Activated T-cell treated with anti-CD3 and anti-CD28 coated beads for 24 hours (primary cell): ENCODE measurements at regions not wholly inside any gene's neighbourhood (a gene's known extent, or its start where the extent isn't known, plus 50 kb on each side); places are given as distances from the start of the nearest gene placed in this dataset.
"Not testable (repeated sequence)": the region's sequence is repeated elsewhere in the genome, so short reads cannot be mapped to it uniquely, and the experiment has no call there.

Source experiments
- DNase-seq: peaks from one replicate; pipeline ENCODE4 v3.0.0-alpha.2; 2020; ENCODE audit warnings: low read depth

DNA sequence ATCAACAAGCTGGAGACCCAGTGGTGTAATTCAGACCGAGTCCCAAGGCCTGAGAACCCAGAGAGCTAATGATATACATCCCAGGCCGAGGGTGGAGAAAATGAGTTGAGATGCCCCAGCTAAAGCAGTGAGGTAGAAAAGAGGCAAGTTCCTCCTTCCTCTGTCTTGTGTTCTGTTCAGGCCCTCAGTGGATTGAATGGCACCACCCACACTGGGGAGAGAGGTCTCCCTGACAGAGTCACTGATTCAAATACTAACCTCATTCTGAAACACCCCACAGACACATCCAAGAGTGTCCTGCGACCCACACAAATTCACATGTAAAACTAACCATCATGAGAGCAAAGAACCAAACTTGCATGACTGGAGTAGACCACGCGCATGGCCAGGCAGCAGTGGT is 215.3 kb downstream of the ANAPC1 start:
- no peak for DNase-seq

- DNase-seq = no peak
These were observed 213.9 kb downstream of the ANAPC1 start for GRCh38 chr2:111669928-111670695.

DNA sequence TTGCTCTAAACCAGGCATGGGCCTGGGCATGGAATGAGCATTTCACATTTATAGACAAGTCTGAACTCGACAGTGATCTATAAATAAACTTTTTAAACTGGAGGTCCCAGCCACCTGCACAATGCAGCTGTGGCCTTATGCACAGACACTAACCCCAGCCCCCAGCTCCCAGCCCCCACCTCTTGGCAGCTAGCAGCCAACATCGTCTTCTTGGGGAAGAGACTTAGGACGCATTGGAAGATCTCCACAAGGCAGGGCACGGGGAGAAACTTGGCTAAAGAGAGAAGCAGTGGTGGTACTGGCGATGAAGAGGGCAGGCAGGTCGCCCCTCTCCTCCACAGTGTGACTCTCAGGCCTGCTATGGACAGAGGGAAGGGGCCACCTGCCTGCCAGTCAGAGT is 213.2 kb downstream of the ANAPC1 start:
- DNase-seq = no peak

- DNase-seq = no peak
These were observed 212.4 kb downstream of the ANAPC1 start for GRCh38 chr2:111671426-111672150.

- DNase-seq = not testable (repeated sequence)
These were observed 211.4 kb downstream of the ANAPC1 start for GRCh38 chr2:111672641-111673040.

- no peak for DNase-seq
These were observed 210.5 kb downstream of the ANAPC1 start for GRCh38 chr2:111673526-111673925.

DNA sequence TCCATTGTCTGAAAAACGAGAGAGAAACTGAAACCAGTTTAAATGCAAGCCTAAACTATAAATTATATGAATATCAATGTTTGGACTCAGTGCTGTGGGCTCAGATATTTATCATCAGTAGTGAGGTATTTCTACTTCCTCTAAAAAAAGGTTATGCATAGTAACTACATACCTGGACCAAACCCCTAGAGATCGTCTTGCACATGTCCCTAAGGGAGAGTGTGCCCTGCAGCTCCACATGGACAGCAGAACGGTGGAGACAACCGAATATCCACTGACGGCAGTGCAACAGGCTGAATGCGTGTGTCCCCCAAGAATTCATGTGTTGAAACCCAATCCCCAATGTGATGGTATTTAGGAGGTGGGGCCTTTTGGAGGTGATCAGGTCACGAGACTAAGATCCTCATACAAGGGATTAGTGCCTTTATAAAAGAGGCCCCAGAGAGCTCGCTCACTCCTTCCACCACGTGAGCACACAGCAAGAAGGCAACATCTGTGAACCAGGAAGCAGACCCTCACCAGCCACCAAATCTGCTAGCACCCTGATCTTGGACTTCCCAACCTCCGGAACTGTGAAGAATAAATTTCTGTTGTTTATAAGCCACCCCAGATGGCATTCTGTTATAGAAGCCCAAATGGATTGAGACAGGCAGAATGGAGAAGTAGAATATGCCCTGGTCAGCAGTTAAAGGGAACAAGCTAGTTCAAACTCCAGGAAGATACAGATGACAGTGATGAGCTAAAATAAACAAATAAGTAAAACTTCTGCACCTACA is 208.4 kb downstream of the ANAPC1 start:
- no peak for DNase-seq

GRCh38 chr2:111676291-111676822 is 207.6 kb downstream of the ANAPC1 start:
- DNase-seq = no peak

- no peak for DNase-seq
These were observed 205.8 kb downstream of the ANAPC1 start for GRCh38 chr2:111678161-111678560.

DNA sequence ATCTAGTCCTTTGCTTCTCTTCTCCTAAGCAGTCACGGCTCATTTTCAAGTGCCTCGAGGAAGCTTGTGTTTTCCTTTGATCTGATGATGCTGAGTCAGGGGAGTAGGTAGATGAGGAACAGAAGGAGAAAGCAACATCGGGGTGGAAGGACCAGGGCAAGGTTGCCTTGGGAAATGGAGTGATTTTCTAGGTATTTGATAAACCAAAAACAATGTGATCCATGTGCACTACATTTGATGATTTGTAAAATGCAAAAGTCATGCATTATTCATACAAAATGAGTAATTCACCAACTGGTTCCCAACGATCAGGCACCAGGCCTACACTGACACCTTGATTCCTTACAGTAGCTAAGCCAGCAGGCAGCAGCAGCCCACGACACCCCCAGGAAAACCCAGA is 205.3 kb downstream of the ANAPC1 start:
- no peak for DNase-seq

DNA sequence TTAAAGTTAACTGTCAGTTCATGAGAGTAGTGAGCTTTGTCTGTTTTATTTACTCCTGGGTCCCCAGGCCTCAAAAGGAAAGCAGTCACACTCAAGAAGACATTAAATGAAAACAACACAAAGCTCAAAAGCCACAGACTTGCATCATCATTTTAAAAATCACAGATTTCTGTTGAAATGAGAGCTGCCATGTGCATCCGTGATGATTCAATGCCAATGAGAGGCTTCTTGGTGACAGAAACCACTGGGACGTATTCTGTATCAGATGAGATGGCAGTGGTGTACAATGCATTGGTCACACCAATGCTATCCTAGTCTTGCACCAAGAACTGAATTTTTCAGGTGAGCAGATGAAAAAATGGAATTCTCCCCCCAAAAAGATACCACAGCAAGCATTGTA is 204.8 kb downstream of the ANAPC1 start:
- DNase-seq = no peak

DNA sequence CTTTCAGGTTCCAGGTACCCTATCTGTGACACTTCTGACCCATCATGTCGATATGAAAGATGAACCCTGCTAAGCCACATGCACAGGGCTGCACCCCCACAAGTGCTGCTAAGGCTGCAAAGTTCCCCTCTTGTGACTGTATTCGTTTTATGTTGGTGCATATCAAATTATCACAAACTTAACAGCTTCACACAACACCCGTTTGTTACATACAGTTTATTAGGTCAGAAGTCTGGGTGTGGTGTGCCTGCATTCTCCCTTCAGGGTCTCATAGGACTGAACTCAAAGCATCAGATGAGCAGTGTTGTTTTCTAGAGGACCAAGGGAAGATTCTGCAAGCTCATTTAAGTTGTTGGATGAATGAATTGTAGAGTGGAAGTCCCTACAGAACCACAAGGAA is 199.4 kb downstream of the ANAPC1 start:
- no peak for DNase-seq

DNA sequence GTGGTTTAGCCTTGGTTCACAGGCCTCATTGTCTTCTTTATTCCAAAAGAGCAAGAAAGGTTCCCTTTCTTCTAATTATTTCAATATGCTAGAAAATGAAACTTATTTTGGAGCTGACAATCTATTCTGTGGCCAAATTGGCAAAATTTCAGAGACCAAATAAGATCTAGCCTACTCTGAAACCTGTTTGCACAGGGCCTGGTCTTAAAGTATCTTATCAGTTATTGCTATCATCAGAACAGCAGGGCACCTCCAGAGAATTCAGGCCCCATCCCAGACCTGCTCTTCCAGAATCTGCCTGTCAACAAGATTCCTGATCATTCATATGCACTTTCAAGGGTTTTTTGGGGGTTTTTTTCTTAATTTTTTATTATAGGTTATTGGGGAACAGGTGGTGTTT is 198.7 kb downstream of the ANAPC1 start:
- no peak for DNase-seq

- DNase-seq = no peak
These were observed 197.0 kb downstream of the ANAPC1 start for GRCh38 chr2:111686994-111687393.

- no peak for DNase-seq
These were observed 196.1 kb downstream of the ANAPC1 start for GRCh38 chr2:111687911-111688310.

GRCh38 chr2:111688482-111688881 is 195.5 kb downstream of the ANAPC1 start:
- no peak for DNase-seq

DNA sequence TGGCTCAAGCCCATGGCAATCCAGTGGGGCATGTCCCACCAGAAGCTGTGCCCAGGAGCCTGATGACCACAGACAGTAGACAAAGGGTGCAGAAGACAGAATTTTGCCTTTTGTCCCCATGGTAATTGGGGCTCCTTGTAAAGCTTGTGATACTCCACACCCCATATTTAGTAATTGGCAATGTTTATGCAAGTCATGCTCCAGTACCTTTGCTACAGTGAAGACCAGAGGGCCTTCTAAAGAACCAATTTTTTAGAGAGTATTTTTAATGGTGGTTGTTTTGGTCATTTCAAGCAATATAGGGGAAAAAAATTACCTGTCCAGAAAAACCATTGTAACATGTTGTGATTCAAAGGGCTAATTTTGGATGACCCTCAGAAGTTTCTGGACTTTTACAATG is 194.8 kb downstream of the ANAPC1 start:
- DNase-seq = no peak

DNA sequence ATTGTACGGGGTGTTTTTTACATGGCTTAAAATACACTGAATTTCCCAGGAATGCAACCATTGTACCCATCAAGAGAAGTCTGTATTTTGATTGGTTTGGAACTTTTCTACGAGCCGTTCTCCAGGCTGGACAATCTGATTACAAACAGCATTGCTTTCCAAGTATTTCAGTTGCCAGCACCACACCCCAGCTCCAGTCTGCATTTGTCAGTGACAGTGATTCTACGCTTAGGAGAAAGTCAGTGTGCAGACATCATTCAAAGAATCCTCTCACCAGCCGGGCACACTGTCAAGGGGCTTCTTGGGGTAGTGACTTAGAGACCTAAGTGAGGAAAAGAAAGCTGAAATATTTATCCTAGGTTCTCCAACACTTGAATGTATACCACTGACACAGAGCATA is 194.1 kb downstream of the ANAPC1 start:
- no peak for DNase-seq

DNA sequence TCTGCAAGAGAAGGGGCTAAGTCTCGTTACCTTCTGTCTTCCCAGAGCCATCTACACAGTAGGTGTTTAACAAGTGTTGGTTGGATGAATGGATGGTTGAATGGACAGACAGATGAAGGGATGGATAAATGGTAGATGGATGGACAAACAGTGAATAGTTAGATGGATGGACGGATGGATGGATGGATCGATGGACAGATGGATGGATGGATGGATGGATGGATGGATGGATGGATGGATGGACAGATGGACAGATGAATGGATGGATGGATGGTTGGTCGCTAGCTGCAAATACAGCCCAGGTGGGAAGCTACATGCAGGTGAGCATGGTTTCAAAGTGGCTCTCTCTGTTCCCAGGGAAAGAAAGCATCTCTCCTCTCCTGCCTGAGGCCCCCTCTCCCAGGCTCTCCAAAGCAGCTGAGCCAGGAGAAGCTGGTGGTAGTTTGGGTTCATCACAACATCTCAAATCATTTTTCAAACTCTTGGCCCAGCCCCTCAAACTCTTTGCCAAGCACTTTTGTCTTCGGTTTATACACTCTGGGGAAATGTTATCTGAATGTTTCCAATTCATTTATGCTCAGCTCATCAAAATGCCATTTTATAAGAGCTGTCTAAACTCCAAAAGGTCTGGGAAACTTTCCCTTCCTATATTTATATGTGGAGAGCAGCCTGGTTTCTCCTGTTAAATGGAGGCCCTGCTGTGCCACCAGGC is 192.7 kb downstream of the ANAPC1 start:
- no peak for DNase-seq

- DNase-seq = no peak
These were observed 191.7 kb downstream of the ANAPC1 start for GRCh38 chr2:111692311-111692710.

DNA sequence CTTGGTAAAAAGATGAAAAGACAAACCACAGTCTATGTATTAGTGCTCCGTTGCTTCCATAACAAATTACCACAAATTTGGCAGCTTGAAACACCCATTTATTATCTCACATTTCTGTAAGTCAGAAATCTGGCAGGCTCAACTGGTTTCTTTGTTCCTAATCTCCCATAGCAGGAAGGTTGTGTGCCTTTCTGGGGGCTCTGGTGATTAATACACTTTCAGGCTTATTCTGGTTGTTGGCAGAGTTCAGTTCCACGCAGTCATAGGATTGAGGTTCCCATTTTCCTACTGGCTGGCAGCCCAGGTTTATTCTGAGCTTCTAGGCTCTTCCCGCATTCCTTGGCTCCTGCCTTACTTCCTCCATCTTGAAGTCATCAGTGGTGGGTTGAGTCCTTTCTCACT is 189.3 kb downstream of the ANAPC1 start:
- no peak for DNase-seq

- no peak for DNase-seq
These were observed 188.5 kb downstream of the ANAPC1 start for GRCh38 chr2:111695441-111696007.
